ENCODE measurements at regions not wholly inside any gene's neighbourhood (a gene's known extent, or its start where the extent isn't known, plus 50 kb on each side); places are given as distances from the start of the nearest gene placed in this dataset.

DNA sequence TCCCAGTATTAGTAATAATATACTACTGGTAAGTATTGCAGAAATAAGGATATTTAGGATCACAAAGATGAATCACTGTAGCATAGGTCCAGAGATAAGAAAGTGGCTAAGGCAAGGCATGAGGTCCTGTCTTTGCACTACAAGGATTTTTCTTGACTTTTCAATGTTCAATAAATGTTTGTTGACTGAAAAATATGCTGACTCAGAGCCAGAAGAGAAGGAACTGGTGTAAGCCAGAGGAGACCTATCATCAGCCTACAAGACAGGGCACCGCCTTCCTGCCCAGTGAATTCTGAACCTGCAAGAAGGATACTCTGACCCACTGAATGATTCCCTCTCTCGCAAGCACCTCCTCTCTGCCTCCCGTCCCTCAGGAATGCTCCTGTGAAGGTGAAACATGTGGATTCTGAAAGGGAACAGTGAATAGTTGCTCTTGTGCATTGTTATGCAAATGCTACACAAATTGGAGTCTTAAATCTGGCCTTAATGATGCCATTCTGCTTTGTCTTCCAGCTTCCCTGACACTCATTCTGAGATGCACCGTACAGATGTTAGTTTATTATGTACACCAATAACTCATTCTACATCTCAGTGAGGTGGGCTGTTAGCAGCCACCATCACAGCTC lies 540.0 kb downstream of the OMA1 start:
- no peaks in the 10 kb centered on the region for H3K36me3 Mint-ChIP-seq (ENCODE audit: low read depth)
- no peak overlapping the region for H3K4me3 Mint-ChIP-seq
- TF ChIP-seq, protein P1, sequence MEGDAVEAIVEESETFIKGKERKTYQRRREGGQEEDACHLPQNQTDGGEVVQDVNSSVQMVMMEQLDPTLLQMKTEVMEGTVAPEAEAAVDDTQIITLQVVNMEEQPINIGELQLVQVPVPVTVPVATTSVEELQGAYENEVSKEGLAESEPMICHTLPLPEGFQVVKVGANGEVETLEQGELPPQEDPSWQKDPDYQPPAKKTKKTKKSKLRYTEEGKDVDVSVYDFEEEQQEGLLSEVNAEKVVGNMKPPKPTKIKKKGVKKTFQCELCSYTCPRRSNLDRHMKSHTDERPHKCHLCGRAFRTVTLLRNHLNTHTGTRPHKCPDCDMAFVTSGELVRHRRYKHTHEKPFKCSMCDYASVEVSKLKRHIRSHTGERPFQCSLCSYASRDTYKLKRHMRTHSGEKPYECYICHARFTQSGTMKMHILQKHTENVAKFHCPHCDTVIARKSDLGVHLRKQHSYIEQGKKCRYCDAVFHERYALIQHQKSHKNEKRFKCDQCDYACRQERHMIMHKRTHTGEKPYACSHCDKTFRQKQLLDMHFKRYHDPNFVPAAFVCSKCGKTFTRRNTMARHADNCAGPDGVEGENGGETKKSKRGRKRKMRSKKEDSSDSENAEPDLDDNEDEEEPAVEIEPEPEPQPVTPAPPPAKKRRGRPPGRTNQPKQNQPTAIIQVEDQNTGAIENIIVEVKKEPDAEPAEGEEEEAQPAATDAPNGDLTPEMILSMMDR (IDR thresholded peaks at IDR 0.05) = no peak
- H3K4me1 Mint-ChIP-seq (ENCODE audit: low read depth) = no peaks in the 10 kb centered on the region
- no peak for DNase-seq
- H3K27ac Mint-ChIP-seq = no peak overlapping the region
- peaks cover 23% of the 10 kb centered on the region; the same call in 1 of the 2 replicates for H3K9me3 Mint-ChIP-seq
- H3K27me3 Mint-ChIP-seq (ENCODE audit: insufficient read depth) = no peaks in the 10 kb centered on the region; the same call in 1 of the 2 replicates

DNA sequence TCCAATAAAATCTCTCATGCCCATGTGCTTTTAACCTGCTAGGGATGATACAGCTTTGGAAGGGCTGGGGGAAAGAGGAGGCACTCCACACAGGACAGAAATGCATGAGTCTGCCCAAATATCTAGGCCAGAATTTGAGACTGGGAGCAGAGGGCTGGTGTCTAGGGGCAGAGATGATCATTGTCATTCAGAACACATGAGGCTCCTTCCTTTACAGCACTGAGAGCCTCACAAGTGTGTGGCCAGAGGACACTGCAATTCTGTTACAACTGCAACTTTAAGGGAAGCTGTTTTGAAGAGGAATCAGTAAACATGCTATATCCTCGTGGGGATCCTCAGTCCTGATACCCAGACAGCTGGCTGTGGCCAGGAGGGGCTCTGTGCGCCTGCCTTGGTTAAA lies 541.3 kb downstream of the OMA1 start:
- H3K27ac Mint-ChIP-seq = no peak overlapping the region
- H3K4me3 Mint-ChIP-seq = no peak overlapping the region
- TF ChIP-seq, protein P1 (IDR thresholded peaks at IDR 0.05) = no peak
- no peaks in the 10 kb centered on the region; the same call in 1 of the 2 replicates for H3K27me3 Mint-ChIP-seq (ENCODE audit: insufficient read depth)
- H3K9me3 Mint-ChIP-seq = peaks cover 29% of the 10 kb centered on the region
- no peak for DNase-seq
- no peaks in the 10 kb centered on the region for H3K4me1 Mint-ChIP-seq (ENCODE audit: low read depth)
- H3K36me3 Mint-ChIP-seq (ENCODE audit: low read depth) = no peaks in the 10 kb centered on the region

DNA sequence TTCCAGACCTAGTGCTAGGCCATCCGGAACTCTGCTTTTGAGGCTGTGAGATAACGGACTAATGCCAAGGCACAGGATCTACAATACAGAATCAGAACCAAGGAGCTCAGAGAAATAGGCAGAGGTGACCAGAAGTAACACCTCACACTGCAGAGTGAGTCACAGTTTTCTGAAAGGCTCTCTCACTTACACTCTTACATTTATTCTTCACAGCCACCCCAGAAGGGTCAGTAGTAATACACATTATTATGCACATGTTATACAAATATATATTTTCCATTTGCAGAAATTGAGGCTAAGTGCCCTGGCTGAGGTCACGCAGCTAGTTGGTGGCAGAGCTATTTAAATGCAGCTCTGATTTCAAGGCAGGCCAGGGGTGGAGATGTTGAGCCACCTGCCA lies 542.5 kb downstream of the OMA1 start:
- H3K36me3 Mint-ChIP-seq (ENCODE audit: low read depth) = no peaks in the 10 kb centered on the region
- DNase-seq = no peak
- no peaks in the 10 kb centered on the region for H3K4me1 Mint-ChIP-seq (ENCODE audit: low read depth)
- peaks cover 38% of the 10 kb centered on the region for H3K9me3 Mint-ChIP-seq
- TF ChIP-seq, protein P1 (IDR thresholded peaks at IDR 0.05) = no peak
- no peak overlapping the region for H3K27ac Mint-ChIP-seq
- no peaks in the 10 kb centered on the region; the same call in 1 of the 2 replicates for H3K27me3 Mint-ChIP-seq (ENCODE audit: insufficient read depth)
- no peak overlapping the region for H3K4me3 Mint-ChIP-seq

DNA sequence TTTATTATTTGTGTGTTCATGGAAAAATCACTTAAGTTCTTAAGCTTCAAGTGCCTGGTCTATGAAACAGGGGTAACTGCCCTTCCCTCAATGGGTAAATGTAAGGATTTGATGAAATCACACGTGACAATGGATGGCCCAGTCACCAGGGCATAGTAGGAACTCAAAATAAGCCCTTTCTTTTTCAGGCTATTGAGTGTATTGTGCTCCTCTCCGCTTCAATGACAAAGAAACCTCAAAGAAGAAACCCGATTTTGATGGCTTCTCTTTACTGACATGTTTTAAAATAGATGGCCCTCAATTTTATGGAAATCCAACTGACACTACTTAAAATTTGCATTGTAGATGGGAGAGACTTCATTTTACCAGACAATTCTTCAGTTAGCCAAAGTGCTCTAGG lies 543.5 kb downstream of the OMA1 start:
- Mint-ChIP-seq H3K4me1 (ENCODE audit: low read depth) (no peaks in the 10 kb centered on the region), H3K4me3 (no peak overlapping the region), H3K27ac (no peak overlapping the region), H3K27me3 (ENCODE audit: insufficient read depth) (no peaks in the 10 kb centered on the region; the same call in 1 of the 2 replicates), H3K9me3 (peaks cover 38% of the 10 kb centered on the region), H3K36me3 (ENCODE audit: low read depth) (no peaks in the 10 kb centered on the region)
- no peak for DNase-seq
- TF ChIP-seq, protein P1 (IDR thresholded peaks at IDR 0.05) = no peak

DNA sequence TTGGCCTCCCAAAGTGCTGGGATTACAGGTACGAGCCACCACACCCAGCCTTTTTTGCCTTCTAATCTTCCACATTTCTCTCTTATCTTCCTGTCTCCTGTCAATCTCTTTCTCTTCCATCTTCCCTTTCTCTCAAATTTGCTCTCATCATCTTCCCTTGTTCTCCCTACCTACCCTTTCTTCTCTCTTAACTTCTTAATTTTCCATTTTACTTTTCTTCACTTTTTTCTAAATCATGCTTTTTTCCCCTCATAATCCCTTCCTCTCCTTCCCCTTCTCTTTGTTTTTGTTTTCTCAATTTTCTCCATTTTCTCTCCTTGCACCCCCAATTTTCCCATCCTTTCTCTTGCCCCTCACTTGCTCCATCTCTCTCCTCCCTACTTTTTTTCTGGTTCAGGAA lies 545.7 kb downstream of the OMA1 start:
- no peak overlapping the region for H3K4me3 Mint-ChIP-seq
- no peaks in the 10 kb centered on the region for H3K4me1 Mint-ChIP-seq (ENCODE audit: low read depth)
- H3K36me3 Mint-ChIP-seq (ENCODE audit: low read depth) = no peaks in the 10 kb centered on the region
- TF ChIP-seq, protein P1 (IDR thresholded peaks at IDR 0.05) = no peak
- H3K27ac Mint-ChIP-seq = no peak overlapping the region
- DNase-seq = no peak
- peaks cover 45% of the 10 kb centered on the region for H3K9me3 Mint-ChIP-seq
- no peaks in the 10 kb centered on the region; the same call in 1 of the 2 replicates for H3K27me3 Mint-ChIP-seq (ENCODE audit: insufficient read depth)

Measured in HFFc6 (cell line).